SK-N-SH (cell line): ENCODE measurements at regions not wholly inside any gene's neighbourhood (a gene's known extent, or its start where the extent isn't known, plus 50 kb on each side); places are given as distances from the start of the nearest gene placed in this dataset.

ENCODE experiments used
- CTCF ChIA-PET: fragments of 300-600, 350-600 bp; formaldehyde crosslinking; extraction: SDS; loops from one replicate; lab custom pipeline; 2021; lab: Yijun Ruan, JAX
- POLR2A ChIA-PET: fragments of 350-600 bp; sonication (Branson Sonifier 250); formaldehyde crosslinking; extraction: SDS; loops from one replicate; lab custom pipeline; 2020; ENCODE audit warnings: antibody characterized with exemption, inconsistent platforms; lab: Yijun Ruan, JAX
- DNase-seq: peaks from one replicate; pipeline ENCODE4 v3.0.0; 2012
- H2AFZ ChIP-seq: fragments of 200-600 bp; sonication (generic); 2 replicates; pipeline ENCODE4 v1.8.1; 2016; ENCODE audit warnings: antibody characterized with exemption, mild to moderate bottlenecking, low read depth
- H3F3A ChIP-seq: fragments of 200-600 bp; sonication (generic); replicated peaks from 2 replicates; pipeline ENCODE3; 2016; ENCODE audit warnings: antibody characterized with exemption, mild to moderate bottlenecking; ENCODE audit not compliant: insufficient read depth
- H3K27ac ChIP-seq, 2 experiments: fragments of 200-500 bp in 1 of 2; fragments of 200-600 bp in 1 of 2; sonication (Bioruptor generic) in 1 of 2; sonication (generic), shearing (Covaris generic) in 1 of 2; 2 replicates each; pipeline versions ENCODE4 v1.5.1 to v1.6.1; 2014 to 2016; ENCODE audit warnings: low read depth in 2 of 2, inconsistent platforms in 1 of 2, low read length in 1 of 2, mild to moderate bottlenecking in 1 of 2, mixed read lengths in 1 of 2
- H3K27me3 ChIP-seq: fragments of 200-600 bp; sonication (generic), shearing (Covaris generic); 2 replicates; pipeline ENCODE4 v1.6.1; 2016; ENCODE audit warnings: mixed run types; ENCODE audit not compliant: insufficient read depth
- H3K36me3 ChIP-seq, 2 experiments: fragments of 200-500 bp in 1 of 2; fragments of 200-600 bp in 1 of 2; sonication (Bioruptor generic) in 1 of 2; sonication (generic) in 1 of 2; replicated peaks in 1 of 2; 2 replicates each; pipeline versions ENCODE3 to v1.5.1; 2014 to 2016; ENCODE audit warnings: low read length in 1 of 2, mild to moderate bottlenecking in 1 of 2; ENCODE audit not compliant: insufficient read depth in 2 of 2, control insufficient read depth in 1 of 2
- H3K4me1 ChIP-seq, 2 experiments: fragments of 200-500 bp in 1 of 2; fragments of 200-600 bp in 1 of 2; sonication (Bioruptor generic) in 1 of 2; sonication (generic), shearing (Covaris generic) in 1 of 2; 2 replicates each; pipeline versions ENCODE4 v1.5.1 to v1.6.1; 2014 to 2016; ENCODE audit warnings: low read depth in 1 of 2, low read length in 1 of 2, mixed run types in 1 of 2; ENCODE audit not compliant: insufficient read depth in 2 of 2, control insufficient read depth in 1 of 2
- H3K4me2 ChIP-seq: fragments of 200-600 bp; sonication (generic), shearing (Covaris generic); 2 replicates; pipeline ENCODE4 v1.6.1; 2017; ENCODE audit warnings: mixed run types
- H3K4me3 ChIP-seq, 2 experiments: fragments of 200-500 bp in 1 of 2; fragments of 200-600 bp in 1 of 2; sonication (Bioruptor generic) in 1 of 2; sonication (generic), shearing (Covaris generic) in 1 of 2; 2 replicates each; pipeline versions ENCODE4 v1.5.1 to v1.8.1; 2014 to 2016; ENCODE audit warnings: low read depth in 2 of 2, inconsistent platforms in 1 of 2, low read length in 1 of 2, mild to moderate bottlenecking in 1 of 2, mixed read lengths in 1 of 2, moderate library complexity in 1 of 2
- H3K79me2 ChIP-seq: fragments of 200-600 bp; sonication (generic); 2 replicates; pipeline ENCODE4 v1.8.1; 2017; ENCODE audit warnings: mild to moderate bottlenecking; ENCODE audit not compliant: insufficient read depth
- H3K9ac ChIP-seq: fragments of 200-600 bp; sonication (generic); 2 replicates; pipeline ENCODE4 v1.6.1; 2017; ENCODE audit warnings: mixed run types
- H3K9me2 ChIP-seq: fragments of 200-600 bp; sonication (generic); 2 replicates; pipeline ENCODE4 v1.6.1; 2017; ENCODE audit warnings: mixed run types
- H3K9me3 ChIP-seq: fragments of 200-600 bp; sonication (generic); 2 replicates; pipeline ENCODE4 v1.6.1; 2017; ENCODE audit warnings: mixed run types, mild to moderate bottlenecking, moderate library complexity
- H4K20me1 ChIP-seq: fragments of 200-600 bp; sonication (generic); 2 replicates; pipeline ENCODE4 v1.6.1; 2017; ENCODE audit warnings: mild to moderate bottlenecking, mixed run types; ENCODE audit not compliant: insufficient read depth
- CHD2 ChIP-seq: fragments of 150-350 bp; IDR thresholded peaks from 2 replicates; pipeline ENCODE4 v1.6.1; 2018; ENCODE audit warnings: low read length; ENCODE audit not compliant: partially characterized antibody
- FOSL2 ChIP-seq: IDR thresholded peaks from 2 replicates; pipeline ENCODE4 v1.4.0; 2012; ENCODE audit warnings: low read depth, mild to moderate bottlenecking, moderate library complexity, borderline replicate concordance
- FOXJ3 ChIP-seq: sonication (generic); formaldehyde crosslinking; IDR thresholded peaks from 2 replicates; pipeline ENCODE4 v1.5.1; 2020; ENCODE audit warnings: mild to moderate bottlenecking, missing genetic modification reagents
- GABPA ChIP-seq: IDR thresholded peaks from 2 replicates; pipeline ENCODE4 v1.4.0; 2012; ENCODE audit warnings: low read depth, mild to moderate bottlenecking
- MXI1 ChIP-seq: IDR thresholded peaks from 2 replicates; pipeline ENCODE4 v1.6.1; 2012; ENCODE audit warnings: mild to moderate bottlenecking, low read depth, low read length, improper control_type of control experiment
- NRF1 ChIP-seq: IDR thresholded peaks from 2 replicates; pipeline ENCODE4 v1.6.1; 2012; ENCODE audit warnings: low read depth, mild to moderate bottlenecking, low read length
- PBX3 ChIP-seq: IDR thresholded peaks from 2 replicates; pipeline ENCODE4; 2012
- RAD21 ChIP-seq: IDR thresholded peaks from 2 replicates; pipeline ENCODE4 v1.6.1; 2012; ENCODE audit warnings: mild to moderate bottlenecking, low read length
- RCOR1 ChIP-seq: fragments of 150-350 bp; IDR thresholded peaks from 2 replicates; pipeline ENCODE4 v1.6.1; 2017; ENCODE audit warnings: antibody characterized with exemption, low read length
- RFX5 ChIP-seq: IDR thresholded peaks from 2 replicates; pipeline ENCODE4 v1.6.1; 2012; ENCODE audit warnings: mild to moderate bottlenecking, improper control_type of control experiment, low read length
- WGBS: methylation state at CpG from one replicate; pipeline ENCODE4 v1.1.6; 2017; ENCODE audit warnings: low lambda C conversion rate; 5-methylcytosine and 5-hydroxymethylcytosine counted together
- TF ChIP-seq, protein P1 (sequence below): IDR thresholded peaks from 2 replicates; pipeline ENCODE4 v1.4.0; 2012; ENCODE audit warnings: low read depth, borderline replicate concordance
- TF ChIP-seq, protein P2 (sequence below): fragments of 150-350 bp; IDR thresholded peaks from 2 replicates; pipeline ENCODE4 v1.6.1; 2016; ENCODE audit warnings: mild to moderate bottlenecking, low read depth, low read length
- TF ChIP-seq, protein P3 (sequence below): fragments of 150-350 bp; IDR thresholded peaks from 2 replicates; pipeline ENCODE4 v1.6.1; 2017; ENCODE audit warnings: antibody characterized with exemption, low read length, low read depth, borderline replicate concordance
- TF ChIP-seq, protein P4 (sequence below): fragments of 200-600 bp; sonication (generic); IDR thresholded peaks from 2 replicates; pipeline ENCODE4 v1.6.1; 2017; ENCODE audit warnings: antibody characterized with exemption, mild to moderate bottlenecking, moderate library complexity

GRCh38 chr12:131402781-131403396, 308.0 kb upstream of the SFSWAP start:
- ChIA-PET CTCF (no interaction called here), POLR2A (no interaction called here)
- Histone ChIP-seq H3K27me3 (no peaks in the 10 kb centered on the region), H3K9me2 (no peaks in the 10 kb centered on the region), H3K9ac (no peak overlapping the region), H3K9me3 (no peaks in the 10 kb centered on the region), H3K4me1 (peaks cover 0 to 14% of the 10 kb centered on the region in 2 experiments; a peak in 1 of 4 replicates), H3K79me2 (no peaks in the 10 kb centered on the region), H3K4me2 (no peak overlapping the region), H2AFZ (no peak overlapping the region), H3K4me3 (no peak overlapping the region), H4K20me1 (no peaks in the 10 kb centered on the region), H3F3A (no peaks in the 10 kb centered on the region), H3K36me3 (no peaks in the 10 kb centered on the region), H3K27ac (no peak overlapping the region)
- no peak for DNase-seq
- no peak for TF ChIP-seq FOXJ3 (CRISPR knock-in tag)
- TF ChIP-seq, protein P1, sequence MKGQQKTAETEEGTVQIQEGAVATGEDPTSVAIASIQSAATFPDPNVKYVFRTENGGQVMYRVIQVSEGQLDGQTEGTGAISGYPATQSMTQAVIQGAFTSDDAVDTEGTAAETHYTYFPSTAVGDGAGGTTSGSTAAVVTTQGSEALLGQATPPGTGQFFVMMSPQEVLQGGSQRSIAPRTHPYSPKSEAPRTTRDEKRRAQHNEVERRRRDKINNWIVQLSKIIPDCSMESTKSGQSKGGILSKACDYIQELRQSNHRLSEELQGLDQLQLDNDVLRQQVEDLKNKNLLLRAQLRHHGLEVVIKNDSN, result no peak
- TF ChIP-seq MXI1, result no peak
- no peak for TF ChIP-seq FOSL2
- TF ChIP-seq CHD2, result no peak
- TF ChIP-seq, protein P2, sequence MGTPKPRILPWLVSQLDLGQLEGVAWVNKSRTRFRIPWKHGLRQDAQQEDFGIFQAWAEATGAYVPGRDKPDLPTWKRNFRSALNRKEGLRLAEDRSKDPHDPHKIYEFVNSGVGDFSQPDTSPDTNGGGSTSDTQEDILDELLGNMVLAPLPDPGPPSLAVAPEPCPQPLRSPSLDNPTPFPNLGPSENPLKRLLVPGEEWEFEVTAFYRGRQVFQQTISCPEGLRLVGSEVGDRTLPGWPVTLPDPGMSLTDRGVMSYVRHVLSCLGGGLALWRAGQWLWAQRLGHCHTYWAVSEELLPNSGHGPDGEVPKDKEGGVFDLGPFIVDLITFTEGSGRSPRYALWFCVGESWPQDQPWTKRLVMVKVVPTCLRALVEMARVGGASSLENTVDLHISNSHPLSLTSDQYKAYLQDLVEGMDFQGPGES, result no peak
- no peak for TF ChIP-seq GABPA
- no peak for TF ChIP-seq NRF1
- no peak for TF ChIP-seq RFX5
- no peak for TF ChIP-seq PBX3
- TF ChIP-seq, protein P3, sequence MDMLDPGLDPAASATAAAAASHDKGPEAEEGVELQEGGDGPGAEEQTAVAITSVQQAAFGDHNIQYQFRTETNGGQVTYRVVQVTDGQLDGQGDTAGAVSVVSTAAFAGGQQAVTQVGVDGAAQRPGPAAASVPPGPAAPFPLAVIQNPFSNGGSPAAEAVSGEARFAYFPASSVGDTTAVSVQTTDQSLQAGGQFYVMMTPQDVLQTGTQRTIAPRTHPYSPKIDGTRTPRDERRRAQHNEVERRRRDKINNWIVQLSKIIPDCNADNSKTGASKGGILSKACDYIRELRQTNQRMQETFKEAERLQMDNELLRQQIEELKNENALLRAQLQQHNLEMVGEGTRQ, result no peak
- no peak for TF ChIP-seq RAD21
- TF ChIP-seq, protein P4, sequence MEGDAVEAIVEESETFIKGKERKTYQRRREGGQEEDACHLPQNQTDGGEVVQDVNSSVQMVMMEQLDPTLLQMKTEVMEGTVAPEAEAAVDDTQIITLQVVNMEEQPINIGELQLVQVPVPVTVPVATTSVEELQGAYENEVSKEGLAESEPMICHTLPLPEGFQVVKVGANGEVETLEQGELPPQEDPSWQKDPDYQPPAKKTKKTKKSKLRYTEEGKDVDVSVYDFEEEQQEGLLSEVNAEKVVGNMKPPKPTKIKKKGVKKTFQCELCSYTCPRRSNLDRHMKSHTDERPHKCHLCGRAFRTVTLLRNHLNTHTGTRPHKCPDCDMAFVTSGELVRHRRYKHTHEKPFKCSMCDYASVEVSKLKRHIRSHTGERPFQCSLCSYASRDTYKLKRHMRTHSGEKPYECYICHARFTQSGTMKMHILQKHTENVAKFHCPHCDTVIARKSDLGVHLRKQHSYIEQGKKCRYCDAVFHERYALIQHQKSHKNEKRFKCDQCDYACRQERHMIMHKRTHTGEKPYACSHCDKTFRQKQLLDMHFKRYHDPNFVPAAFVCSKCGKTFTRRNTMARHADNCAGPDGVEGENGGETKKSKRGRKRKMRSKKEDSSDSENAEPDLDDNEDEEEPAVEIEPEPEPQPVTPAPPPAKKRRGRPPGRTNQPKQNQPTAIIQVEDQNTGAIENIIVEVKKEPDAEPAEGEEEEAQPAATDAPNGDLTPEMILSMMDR, result no peak
- TF ChIP-seq RCOR1, result no peak
- WGBS, result 49% methylated on average over 8 of the region's 14 CpGs
